NCI-H128 (cell line): ENCODE measurements at regions not wholly inside any gene's neighbourhood (a gene's known extent, or its start where the extent isn't known, plus 50 kb on each side); places are given as distances from the start of the nearest gene placed in this dataset.

ENCODE experiments used
- DNase-seq: peaks from one replicate; lab custom pipeline; 2025; ENCODE audit not compliant: unreplicated experiment; lab: John Stamatoyannopoulos, UW

GRCh38 chr3:25306066-25306465 lies 122.0 kb upstream of the RARB start:
- no peak for DNase-seq

DNA sequence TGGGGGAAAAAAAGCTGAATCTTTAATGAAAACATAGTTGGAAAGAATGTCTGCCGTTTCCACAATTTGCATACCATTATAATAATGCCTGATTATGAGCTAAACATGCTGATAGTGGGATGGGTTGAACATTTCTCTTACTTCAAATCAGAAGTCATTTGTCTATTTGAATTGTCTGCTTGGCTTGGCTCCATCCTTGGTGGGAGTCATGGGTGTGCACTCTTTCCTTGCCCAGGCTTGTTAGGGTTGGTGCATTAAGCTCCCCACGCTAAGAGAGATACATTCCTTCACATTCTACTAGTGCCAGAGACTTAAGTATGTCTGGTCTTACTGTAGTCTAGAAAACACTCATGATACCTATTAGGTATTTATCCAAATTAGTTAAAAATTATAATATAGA lies 121.4 kb upstream of the RARB start:
- no peak for DNase-seq

GRCh38 chr3:25313286-25313685 lies 114.8 kb upstream of the RARB start:
- no peak for DNase-seq

DNA sequence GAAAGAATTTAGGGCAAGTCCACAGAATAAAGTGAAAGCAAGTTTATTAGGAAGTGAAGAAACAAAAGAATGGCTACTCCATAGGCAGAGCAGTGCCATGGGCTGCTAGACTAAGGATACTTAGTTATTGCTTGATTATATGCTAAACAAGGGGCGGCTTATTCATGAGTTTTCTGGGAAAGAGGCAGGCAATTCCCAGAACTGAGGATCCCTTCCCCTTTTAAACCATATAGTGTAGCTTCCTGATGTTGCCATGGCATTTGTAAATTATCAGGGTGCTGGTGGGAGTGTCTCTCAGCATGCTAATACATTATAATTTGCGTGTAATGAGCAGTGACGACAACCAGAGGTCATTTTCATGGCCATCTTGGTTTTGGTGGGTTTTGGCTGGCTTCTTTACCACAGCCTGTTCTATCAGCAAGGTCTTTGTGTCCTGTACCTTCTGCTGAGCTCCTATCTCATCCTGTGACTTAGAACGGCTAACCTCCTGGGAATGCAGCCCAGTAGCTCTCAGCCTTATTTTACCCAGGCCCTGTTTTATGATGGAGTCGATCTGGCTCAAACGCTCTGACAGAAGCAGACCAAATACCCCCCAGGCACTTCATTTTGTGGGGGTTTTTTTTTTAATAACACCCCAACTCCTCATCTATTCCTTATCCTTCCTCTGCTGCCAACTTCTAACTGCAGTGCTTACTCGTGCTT lies 103.0 kb upstream of the RARB start:
- no peak for DNase-seq

- no peak for DNase-seq
Observed at GRCh38 chr3:25335356-25335755, 92.7 kb upstream of the RARB start.

DNA sequence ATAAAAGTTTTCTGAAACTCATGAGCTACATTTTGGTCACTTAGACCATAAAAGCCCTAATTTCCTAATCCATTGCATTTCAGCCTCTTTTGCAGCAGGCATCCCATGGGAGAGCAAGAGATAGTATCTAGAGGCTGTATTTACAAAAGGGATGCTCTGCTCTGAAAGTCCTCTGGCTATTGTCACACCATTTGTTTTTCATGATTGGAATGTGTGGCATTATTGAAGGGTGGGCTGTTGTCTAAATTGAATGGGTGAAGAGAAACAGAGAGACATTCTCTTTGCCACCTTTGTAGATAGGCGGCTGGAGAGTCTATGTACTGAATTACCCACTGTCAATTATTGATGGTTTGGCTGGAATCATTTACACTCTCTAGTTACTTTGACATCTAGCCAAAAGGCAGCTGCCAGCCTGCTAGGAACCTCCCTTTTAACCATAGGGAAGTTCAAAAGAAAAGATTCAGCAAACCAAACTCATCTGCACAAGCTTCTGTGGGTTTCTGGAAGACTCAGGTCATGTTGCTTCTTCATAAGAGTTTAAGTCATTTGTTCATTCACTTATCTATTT lies 89.8 kb upstream of the RARB start:
- no peak for DNase-seq

GRCh38 chr3:25339225-25339624 lies 88.8 kb upstream of the RARB start:
- no peak for DNase-seq

DNA sequence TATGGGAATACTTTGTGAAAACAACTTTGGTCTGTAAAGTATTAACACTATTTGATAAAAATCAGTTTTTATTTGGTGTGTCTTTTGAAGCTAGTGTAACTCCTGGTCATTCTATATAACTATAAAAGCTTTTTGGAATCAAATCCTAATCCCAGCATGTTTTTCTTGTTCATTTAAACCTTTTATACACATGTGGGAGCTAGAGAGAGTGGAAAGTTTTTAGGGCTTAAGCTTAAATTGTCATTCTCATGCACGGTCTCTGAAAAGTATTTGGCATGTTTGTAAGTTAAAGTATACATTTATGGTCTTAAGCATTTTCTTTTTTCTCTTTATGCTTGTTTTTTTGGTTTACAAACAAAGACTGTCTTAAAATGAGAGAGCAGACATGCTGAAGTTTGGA lies 83.4 kb upstream of the RARB start:
- DNase-seq: no peak

DNA sequence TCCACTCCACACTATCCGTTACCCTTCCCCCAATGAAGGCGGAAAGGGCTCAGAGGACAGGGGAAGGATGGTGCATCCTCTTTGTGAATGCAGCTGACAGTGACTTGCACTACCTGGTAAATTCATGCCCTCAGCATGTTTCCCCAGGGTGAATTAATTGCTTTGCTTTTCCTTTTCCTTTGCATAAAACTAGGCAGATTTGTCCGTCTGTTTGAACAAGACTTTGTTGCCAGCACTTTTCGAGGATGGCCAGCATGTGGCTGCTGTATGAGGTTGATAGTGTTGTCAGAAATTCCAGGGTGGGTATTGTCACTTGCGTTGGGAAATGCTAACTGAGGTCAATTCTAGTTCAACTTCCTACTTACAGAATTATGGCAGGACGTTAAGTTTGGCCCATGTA lies 79.0 kb upstream of the RARB start:
- no peak for DNase-seq

DNA sequence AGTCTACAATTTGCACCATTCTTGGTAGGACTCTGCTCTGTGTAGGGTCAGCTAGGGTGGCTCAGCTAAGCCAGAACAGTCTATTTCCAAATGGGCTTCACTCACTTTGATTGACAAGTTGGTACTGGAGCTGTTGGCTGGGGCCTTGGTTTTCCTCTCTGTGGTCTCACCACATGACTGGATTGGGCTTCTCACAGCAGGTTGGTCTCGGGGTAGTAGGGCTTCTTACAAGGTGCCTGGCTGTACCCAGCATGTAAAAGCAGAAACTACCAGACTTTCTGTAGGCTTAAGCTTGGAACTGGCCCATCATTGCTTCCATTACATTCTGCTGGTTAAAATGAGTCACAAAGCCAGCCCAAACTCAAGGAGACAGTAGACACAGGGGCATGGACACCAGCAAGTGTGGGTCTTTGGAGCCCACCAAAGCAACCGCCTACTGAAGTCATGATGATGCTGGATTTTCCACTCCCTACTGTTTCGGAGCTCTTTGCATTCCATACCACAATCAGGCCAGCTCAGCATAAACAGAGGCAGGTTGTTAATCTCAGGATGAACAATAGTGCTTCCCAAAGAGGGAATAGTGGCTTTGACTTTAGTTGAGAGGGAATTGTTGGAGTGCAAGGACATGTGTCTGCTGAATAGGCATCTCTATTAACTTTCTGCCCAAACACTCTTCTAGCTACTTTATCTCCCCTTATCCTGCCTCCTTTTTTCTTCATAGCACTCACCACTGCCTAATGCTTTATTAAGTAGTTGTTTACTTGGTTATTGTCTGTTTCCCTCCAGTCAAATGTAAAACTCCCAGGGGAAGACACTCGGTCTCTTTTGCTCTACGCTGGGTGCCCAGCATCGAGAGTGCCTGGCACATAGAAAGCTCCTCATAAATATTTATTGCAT lies 78.0 kb upstream of the RARB start:
- no peak for DNase-seq

DNA sequence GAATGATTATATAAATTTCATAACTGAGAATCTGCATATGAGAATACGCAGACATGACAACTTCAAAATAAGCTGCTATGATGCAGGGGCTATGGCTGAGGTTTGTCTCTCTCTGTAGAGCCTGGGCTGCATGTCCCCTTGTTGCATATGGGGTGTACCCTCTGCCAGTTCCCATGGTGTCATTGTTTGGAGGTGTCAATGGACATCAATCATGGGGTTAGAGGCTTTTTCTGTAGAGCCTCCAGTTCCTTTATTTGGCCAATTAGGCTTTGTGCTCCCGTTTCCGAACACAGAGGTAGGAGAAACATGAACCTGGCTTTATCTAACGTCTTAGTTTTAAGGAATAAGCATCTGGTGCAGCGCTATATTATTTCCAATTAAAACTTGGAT lies 77.3 kb upstream of the RARB start:
- DNase-seq: no peak

DNA sequence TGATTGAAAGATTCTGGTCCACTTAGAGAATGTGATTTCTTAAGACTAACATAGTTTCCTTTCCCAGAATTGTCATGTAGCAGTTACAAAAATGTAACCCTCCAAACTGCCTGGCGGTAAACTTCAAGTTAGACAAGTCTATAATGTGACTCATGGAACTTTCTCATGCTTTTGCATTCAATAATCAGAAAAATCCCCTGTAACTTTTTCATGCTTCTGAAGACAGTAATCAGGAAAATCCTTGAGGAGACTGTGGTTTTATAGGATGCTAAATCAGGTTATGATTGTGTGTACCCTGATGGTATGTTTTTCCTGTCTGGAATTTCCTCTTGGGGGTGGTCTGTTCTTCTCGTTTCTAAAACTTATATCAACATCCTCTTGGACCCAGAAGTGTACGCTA lies 74.0 kb upstream of the RARB start:
- DNase-seq: no peak

DNA sequence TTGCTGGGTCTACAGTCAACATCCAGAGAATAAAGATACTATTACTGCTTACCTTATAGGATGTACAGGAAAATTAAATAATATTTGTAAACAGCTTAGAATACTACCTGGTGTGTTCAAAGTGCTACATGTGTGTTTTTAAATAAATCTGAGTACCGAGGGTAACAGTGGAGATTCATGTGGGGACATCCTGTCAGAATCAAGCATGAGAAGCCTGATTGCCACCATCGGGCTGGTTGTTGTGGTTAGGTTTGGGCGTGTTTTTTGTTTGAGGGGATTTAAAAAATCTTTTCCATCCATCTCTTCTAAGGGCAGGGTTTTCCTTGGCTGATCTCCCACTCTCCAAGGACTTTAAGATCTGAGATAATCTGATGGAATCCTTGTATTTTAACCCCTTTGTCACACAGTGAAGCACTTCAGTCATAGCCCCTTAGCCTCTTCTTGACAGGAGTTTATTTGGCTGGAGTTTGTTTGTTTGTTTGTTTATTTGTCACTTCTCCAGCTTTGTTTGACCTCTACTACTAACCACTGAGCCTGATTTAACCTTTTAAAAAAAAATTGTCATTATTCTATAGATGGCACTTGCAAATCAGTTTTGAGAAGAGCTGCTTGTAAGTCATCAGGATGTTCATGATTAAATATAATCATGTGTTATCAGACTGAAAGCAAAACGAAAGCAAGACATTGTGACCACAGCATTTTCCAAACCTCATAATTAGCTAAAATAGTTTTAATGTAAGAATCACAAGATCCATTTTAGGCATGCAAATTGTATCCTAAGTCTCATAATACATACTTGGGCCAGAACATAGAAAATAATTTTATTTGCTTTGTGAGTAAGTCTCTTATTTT lies 72.8 kb upstream of the RARB start:
- no peak for DNase-seq

- DNase-seq: no peak
Observed at GRCh38 chr3:25355998-25356397, 72.1 kb upstream of the RARB start.

DNA sequence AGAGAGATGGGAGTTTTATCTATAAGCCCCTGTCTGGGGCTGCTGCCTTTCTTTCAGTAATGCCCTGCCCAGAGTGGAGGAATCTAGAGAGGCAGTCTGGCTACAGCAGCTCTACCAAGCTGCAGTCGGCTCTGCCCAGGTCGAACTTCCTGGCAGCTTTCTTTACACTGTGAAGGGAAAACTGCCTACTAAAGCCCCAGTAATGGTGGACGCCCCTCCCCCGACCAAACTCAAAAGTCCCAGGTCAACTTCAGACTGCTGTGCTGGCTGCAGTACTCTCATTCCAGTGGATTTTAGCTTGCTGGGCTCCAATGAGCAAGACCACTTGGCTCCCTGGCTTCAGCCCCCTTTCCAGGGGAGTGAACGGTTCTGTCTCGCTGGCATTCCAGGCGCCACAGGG lies 65.9 kb upstream of the RARB start:
- no peak for DNase-seq

DNA sequence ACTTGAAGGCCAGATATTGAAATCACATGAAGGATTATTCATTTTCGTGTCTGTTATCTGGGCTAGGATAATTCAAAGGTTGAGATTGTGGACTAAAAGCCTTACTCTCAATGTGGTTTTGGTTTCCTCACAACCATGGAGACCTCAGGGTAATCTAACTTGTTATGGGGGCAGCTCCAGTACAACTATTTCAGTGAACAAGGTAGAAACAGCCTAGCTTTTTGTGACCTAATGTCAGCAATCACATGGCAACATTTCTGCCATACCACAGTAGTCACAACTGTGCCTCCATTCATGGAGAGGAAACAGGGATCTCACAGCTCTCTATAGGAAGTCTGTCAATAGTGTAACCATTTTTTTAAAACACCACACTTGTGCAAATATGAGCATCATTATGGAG lies 62.4 kb upstream of the RARB start:
- DNase-seq: no peak

DNA sequence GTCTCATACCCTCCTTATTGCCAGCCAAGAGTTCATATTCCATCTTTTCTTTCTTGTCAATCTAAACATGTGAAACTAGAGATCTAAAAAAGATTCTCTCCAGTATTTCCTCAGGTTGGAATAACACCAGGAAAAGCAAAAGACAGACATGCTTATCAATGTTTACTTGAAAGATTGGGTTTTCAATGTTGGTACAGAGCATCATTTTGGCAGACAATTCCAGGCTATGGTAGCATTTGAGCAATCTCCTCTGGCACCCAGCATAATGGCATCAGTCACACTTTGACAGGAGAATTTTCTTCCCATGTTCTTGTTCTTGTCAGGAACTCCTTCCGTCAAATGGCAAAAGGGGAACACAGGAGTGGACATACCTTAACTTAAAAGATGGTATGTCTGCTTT lies 61.0 kb upstream of the RARB start:
- no peak for DNase-seq

GRCh38 chr3:25372167-25372566 lies 55.9 kb upstream of the RARB start:
- no peak for DNase-seq

DNA sequence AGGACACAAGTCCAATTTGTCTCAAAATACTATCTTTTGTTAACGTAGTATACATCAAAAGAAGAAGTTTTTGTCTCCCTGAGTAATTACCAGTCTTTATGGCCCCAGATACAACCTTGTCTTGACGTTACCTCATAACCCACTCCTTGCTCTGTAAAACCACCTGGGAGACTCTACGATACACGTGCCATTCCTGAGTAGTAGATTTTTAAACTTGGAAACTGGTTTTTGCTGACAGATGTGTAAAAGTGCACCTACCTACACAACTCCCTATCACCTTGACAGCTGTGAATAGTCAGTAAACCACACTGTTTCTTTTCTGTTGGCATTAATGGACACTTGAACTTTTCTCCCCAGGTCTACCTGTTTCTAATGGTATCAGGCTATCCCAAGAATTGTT lies 51.7 kb upstream of the RARB start:
- DNase-seq: no peak

- DNase-seq: no peak
Observed at GRCh38 chr3:25377042-25377441, 51.0 kb upstream of the RARB start.
